DMS 273 (cell line): ENCODE measurements at regions not wholly inside any gene's neighbourhood (a gene's known extent, or its start where the extent isn't known, plus 50 kb on each side); places are given as distances from the start of the nearest gene placed in this dataset.

ENCODE experiments used
- DNase-seq: peaks from one replicate; lab custom pipeline; 2025; ENCODE audit not compliant: unreplicated experiment; lab: John Stamatoyannopoulos, UW

- no peak for DNase-seq
These were observed 296.9 kb downstream of the OGFRL1 start for GRCh38 chr6:71585472-71585871.

- DNase-seq = no peak
These were observed 297.9 kb upstream of the RIMS1 start for GRCh38 chr6:71588490-71588889.

DNA sequence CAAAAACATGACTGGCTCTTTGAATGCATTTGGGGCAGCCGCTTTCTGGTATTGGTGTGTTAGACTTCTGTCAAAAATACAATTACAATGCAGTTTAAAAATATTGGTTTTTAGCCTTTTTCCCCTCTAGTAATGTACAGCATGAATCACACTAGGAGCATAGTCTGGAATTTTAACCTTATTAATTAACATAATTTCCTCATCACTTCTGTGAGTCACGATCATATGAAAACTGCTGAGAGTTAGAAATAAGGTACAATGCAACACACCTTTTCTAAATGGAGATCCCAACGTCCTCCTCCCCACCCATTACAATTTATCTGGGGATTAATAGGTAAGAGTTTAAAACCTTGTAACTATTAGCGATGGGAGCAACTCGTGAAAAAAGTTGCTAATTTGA, 297.1 kb upstream of the RIMS1 start:
- no peak for DNase-seq

GRCh38 chr6:71592643-71593042, 293.7 kb upstream of the RIMS1 start:
- DNase-seq = no peak

- DNase-seq = no peak
These were observed 287.0 kb upstream of the RIMS1 start for GRCh38 chr6:71599359-71599758.

DNA sequence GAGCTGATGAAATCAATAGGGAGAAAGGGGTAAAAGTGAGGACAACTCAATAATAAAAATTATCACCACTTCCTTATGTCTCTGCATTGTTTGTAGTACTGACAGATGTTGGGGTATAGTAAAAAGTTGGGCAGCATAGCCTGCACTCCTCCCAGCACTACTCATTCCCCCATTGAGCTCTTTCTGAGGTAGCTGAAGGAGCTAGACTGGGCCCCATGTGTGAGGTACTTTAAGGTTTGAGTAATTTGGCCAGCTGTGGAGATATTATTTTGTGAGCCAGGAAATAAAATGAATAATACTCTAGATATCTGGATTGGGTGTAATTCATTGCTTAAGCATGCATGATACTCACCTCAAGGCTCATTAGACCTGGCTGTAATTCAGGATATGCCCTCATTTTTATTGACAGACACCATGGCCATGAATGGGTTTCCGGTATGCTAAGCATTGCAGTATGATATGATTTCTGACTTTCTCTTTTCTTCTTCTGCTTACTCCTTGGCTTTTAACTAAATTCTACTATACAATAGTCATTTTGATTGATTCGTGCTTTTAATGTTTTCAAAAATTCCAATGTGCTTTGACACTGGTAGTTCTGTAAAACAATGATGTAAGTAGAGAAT, 283.9 kb upstream of the RIMS1 start:
- DNase-seq = no peak

DNA sequence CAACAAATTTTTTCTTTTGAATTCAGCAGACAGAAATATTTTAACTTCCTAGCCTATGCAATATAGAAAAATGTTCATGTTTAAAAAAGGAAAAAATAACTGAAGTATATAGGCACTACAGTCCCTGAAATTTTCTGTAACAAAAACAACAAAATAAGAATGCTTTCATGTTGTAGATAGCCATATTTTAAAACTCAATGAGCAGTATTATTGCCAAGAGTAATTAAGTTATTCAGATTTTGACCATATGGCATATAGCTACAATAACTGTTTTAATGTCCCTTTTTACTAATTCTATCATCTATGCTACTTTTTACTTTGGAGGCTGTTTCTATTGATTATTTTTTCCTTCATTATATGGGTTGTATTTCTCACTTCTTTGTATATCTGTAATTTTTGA, 283.3 kb upstream of the RIMS1 start:
- DNase-seq = no peak

DNA sequence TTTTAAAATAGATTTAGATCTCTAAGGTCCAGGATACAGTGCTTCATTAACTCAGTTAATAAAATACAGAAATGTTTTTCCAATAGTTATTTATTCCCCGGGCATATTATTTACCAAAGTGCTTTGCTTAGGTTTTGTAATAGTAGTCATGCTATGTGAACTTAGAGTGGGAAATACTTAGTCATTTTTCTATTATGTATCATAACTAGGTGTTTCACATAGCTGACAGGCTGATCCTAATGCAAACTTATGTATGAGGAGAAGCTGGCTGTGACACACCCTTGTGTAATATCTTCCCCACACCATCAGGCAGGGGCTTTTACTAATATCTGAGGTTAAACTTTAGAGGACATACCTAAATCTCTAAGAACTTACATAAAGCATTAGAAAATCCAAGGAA, 277.7 kb upstream of the RIMS1 start:
- DNase-seq = no peak

GRCh38 chr6:71619836-71620235, 266.5 kb upstream of the RIMS1 start:
- DNase-seq = no peak

GRCh38 chr6:71621918-71622519, 264.3 kb upstream of the RIMS1 start:
- DNase-seq = peak; percentile 41

- no peak for DNase-seq
These were observed 244.2 kb upstream of the RIMS1 start for GRCh38 chr6:71642120-71642519.

DNA sequence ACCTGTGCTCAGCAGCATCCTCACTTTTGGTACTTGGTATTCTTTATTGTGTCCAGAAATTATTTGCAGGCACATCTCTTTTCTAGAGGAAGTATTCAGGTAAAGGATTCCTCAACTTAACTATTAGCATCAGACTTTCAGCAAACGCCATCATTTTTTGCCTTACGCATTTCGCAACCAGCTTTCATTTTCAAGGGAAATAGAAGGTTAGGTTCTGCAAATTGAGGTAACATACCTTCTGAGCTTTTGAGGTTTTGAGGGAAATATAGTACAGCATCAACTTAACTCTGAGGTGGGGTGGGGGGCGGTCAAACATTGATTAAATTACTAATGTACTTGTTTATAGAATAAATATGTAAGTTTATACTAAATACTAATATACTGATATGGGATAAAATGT, 243.6 kb upstream of the RIMS1 start:
- DNase-seq = no peak

GRCh38 chr6:71645299-71645698, 241.1 kb upstream of the RIMS1 start:
- no peak for DNase-seq

DNA sequence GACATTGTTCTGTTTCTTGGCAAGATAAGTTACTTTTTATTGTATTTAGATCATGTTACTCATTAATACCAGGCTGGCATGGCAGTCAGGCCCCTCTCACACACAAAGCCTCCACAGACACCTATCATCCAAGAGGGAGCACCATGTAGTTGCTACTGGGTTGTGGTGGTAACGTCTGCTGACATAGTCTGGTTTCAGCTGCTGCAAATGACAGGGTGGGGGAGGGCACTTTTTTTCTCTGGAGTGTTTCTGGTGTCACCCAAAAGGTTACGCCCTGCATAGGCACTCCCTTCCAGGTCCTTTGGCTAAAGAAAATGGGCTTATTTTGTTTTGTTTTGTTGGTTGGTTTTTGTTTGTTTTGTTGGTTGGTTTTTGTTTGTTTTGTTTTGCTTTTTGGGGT, 236.4 kb upstream of the RIMS1 start:
- DNase-seq = no peak

- DNase-seq = no peak
These were observed 234.7 kb upstream of the RIMS1 start for GRCh38 chr6:71651636-71652035.

DNA sequence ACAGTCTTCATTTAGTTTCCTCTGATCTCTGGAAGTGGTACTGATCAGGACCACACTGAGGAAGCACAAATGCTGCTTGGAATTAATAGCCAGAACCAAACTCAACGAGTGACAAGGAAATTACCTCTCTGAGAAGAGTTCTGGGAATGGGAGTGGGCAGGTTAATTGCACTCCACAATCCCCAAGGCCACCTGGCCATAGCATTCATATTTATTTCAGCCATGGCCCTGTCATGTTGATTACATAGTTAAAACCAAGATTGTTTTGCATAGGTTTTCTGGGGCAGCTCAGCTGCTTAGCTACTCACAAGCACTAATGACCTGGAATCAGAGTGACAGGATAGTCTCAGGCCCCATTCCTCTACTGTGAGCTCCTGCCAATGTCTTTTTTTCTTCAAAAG, 230.2 kb upstream of the RIMS1 start:
- no peak for DNase-seq

GRCh38 chr6:71665931-71666330, 220.4 kb upstream of the RIMS1 start:
- DNase-seq = no peak

DNA sequence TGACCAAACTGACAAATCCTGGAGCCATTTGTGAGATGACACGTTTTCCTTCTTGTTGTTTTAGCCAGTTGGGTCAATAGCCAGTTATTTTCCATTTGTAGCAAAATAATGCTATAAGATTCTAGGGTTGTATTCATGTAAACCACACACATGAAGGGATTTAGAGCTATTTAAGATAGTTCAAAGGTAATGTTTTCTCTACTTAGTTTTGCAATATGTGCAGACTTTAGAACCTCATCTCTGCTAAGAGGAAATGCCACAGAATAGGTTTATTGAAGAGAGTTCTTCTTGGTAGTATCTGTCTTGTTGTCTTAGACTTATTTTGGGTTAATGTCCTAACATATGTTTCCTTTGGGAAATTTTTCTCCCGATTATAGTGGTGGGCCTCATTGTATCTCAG, 213.5 kb upstream of the RIMS1 start:
- no peak for DNase-seq

- no peak for DNase-seq
These were observed 211.0 kb upstream of the RIMS1 start for GRCh38 chr6:71675386-71675785.

DNA sequence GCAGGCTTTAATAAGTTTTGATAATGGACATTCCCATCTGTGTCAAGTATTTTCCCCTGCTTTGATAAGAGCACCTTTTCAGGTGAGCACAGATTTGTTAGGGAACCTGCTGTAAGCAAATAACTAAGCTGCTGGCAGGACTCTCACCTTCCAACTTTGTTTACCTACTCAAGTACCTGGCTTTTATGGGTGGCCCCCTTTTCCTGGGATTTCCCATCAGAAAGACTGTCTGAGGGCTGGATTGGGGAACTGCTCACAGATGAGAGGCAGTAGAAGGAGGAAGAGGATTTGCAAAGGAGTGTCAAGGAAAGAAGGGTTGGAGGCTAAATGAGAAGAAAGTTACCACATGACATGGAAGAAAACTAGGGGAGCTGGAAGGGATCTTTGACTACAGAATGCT, 210.1 kb upstream of the RIMS1 start:
- no peak for DNase-seq

GRCh38 chr6:71678091-71678490, 208.3 kb upstream of the RIMS1 start:
- no peak for DNase-seq

DNA sequence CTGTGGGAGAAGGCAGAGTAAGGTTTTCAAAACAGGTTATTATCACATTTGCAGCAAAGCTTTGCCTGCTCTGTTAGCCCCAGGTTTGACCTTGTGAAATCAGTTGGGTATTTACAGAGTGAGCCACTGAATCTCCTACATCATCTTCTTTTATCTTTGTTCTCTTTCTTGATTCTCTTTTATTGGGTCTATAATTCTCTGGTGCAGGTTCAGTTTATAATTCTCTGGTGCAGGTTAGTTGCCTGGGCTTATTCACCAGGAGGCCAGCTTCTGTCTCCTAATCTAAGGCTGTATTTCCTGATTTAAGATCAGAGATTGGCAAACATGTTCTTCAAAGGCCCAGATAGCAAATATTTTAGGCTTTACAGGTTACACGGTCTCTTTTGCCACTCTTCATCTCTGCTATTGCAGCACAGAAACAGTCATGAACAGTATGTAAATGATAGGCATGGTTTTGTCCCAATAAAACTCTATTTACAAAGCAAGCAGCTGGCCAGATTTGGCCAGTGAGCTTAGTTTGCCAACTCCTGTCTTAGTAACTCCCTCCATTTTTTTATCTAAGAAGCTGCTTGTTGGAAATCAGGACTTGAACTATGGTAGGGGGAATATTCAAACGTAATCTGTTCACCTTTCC, 205.0 kb upstream of the RIMS1 start:
- no peak for DNase-seq
